HEK293T (cell line): ENCODE measurements at regions not wholly inside any gene's neighbourhood (a gene's known extent, or its start where the extent isn't known, plus 50 kb on each side); places are given as distances from the start of the nearest gene placed in this dataset.

Experiments used
- ARNT ChIP-seq: fragments of 450-650 bp; IDR thresholded peaks from 2 replicates; pipeline ENCODE4 v1.6.1; 2017; ENCODE audit warnings: mild to moderate bottlenecking
- BHLHE40 ChIP-seq: fragments of 450-650 bp; IDR thresholded peaks from 2 replicates; pipeline ENCODE4 v1.6.1; 2016; ENCODE audit warnings: mild to moderate bottlenecking, moderate library complexity, borderline replicate concordance
- CTBP1 ChIP-seq: fragments of 450-650 bp; IDR thresholded peaks from 2 replicates; pipeline ENCODE4 v1.6.1; 2016; ENCODE audit warnings: borderline replicate concordance
- FOXA1 ChIP-seq: fragments of 450-650 bp; IDR thresholded peaks from 2 replicates; pipeline ENCODE4 v1.6.1; 2016; ENCODE audit warnings: mild to moderate bottlenecking
- FOXK2 ChIP-seq: fragments of 450-650 bp; IDR thresholded peaks from 2 replicates; pipeline ENCODE4 v1.6.1; 2016; ENCODE audit warnings: mild to moderate bottlenecking
- FOXM1 ChIP-seq: fragments of 450-650 bp; IDR thresholded peaks from 2 replicates; pipeline ENCODE4 v1.6.1; 2017; ENCODE audit warnings: mild to moderate bottlenecking, borderline replicate concordance
- HDGF ChIP-seq: fragments of 450-650 bp; IDR thresholded peaks from 2 replicates; pipeline ENCODE4 v1.6.1; 2017; ENCODE audit warnings: antibody characterized with exemption, borderline replicate concordance
- LEF1 ChIP-seq: fragments of 450-650 bp; IDR thresholded peaks from 2 replicates; pipeline ENCODE4 v1.6.1; 2017; ENCODE audit warnings: mild to moderate bottlenecking, borderline replicate concordance
- NFRKB ChIP-seq: fragments of 450-650 bp; IDR thresholded peaks from 2 replicates; pipeline ENCODE4 v1.6.1; 2016; ENCODE audit warnings: mild to moderate bottlenecking, moderate library complexity
- SP1 ChIP-seq: fragments of 450-650 bp; IDR thresholded peaks from 2 replicates; pipeline ENCODE4 v1.6.1; 2017
- SUZ12 ChIP-seq: fragments of 450-650 bp; IDR thresholded peaks from 2 replicates; pipeline ENCODE4 v1.6.1; 2016; ENCODE audit warnings: mild to moderate bottlenecking
- TARDBP ChIP-seq: fragments of 450-650 bp; IDR thresholded peaks from 2 replicates; pipeline ENCODE4 v1.6.1; 2016
- ZNF384 ChIP-seq: fragments of 450-650 bp; IDR thresholded peaks from 2 replicates; pipeline ENCODE4 v1.6.1; 2016
- TF ChIP-seq, protein P1 (sequence below): fragments of 450-650 bp; IDR thresholded peaks from 2 replicates; pipeline ENCODE4 v1.6.1; 2016

DNA sequence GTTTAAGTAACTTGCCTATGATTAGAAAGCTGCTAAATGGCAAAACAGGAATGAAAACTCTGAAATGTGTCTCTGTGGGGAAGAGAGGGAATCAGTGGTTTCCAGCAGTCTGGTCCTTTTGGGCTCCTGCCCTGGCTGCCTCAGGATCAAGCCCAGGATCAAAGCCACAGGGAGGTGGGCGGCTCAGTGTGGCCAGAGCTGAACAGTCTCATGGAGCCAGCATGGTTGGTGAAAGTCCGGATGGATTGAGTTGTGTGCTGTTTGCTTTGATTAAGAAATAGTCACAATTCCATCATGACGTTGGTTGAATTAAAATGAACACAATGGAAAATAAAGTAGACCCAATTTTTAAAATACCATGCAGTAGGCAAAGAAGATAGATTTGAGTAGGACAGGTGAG lies 344.2 kb downstream of the LPIN1 start:
- TF ChIP-seq TARDBP (no peak), SUZ12 (no peak), NFRKB (no peak), ARNT (no peak), FOXA1 (no peak), LEF1 (no peak), HDGF (no peak), ZNF384 (no peak), SP1 (no peak), CTBP1 (no peak), FOXM1 (no peak), BHLHE40 (no peak), FOXK2 (no peak)
- TF ChIP-seq, protein P1, sequence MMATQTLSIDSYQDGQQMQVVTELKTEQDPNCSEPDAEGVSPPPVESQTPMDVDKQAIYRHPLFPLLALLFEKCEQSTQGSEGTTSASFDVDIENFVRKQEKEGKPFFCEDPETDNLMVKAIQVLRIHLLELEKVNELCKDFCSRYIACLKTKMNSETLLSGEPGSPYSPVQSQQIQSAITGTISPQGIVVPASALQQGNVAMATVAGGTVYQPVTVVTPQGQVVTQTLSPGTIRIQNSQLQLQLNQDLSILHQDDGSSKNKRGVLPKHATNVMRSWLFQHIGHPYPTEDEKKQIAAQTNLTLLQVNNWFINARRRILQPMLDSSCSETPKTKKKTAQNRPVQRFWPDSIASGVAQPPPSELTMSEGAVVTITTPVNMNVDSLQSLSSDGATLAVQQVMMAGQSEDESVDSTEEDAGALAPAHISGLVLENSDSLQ, result no peak
